B cell (primary cell): ENCODE measurements at regions not wholly inside any gene's neighbourhood (a gene's known extent, or its start where the extent isn't known, plus 50 kb on each side); places are given as distances from the start of the nearest gene placed in this dataset.

Experiments
- EZH2 ChIP-seq: IDR thresholded peaks from 2 replicates; pipeline ENCODE4 v1.6.1; 2012; ENCODE audit warnings: borderline replicate concordance, low read depth, mild to moderate bottlenecking, moderate library complexity, low read length; ENCODE audit not compliant: insufficient read depth, poor library complexity, severe bottlenecking
- TF ChIP-seq, protein P1 (sequence below): fragments of 200-600 bp; IDR thresholded peaks from one replicate; pipeline ENCODE4 v1.8.0; 2022; ENCODE audit warnings: antibody characterized with exemption, mild to moderate bottlenecking

DNA sequence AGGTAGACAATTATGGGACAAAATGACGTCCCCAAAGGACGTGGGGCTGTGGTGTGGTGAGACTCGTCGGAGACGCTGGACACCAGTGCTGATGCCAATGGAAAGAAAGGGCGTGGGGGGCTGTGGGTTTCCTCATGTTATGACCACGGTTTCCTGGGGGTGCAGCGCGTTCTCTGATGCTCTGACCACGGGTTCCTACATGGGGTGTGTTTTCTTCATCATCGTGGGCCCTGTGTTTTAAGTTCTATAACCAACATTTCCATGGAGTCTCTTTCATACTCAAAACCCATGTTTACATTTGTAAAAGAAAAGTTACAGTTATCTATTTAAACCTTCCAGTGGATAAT, 141.6 kb downstream of the RTP5 start:
- TF ChIP-seq, protein P1, sequence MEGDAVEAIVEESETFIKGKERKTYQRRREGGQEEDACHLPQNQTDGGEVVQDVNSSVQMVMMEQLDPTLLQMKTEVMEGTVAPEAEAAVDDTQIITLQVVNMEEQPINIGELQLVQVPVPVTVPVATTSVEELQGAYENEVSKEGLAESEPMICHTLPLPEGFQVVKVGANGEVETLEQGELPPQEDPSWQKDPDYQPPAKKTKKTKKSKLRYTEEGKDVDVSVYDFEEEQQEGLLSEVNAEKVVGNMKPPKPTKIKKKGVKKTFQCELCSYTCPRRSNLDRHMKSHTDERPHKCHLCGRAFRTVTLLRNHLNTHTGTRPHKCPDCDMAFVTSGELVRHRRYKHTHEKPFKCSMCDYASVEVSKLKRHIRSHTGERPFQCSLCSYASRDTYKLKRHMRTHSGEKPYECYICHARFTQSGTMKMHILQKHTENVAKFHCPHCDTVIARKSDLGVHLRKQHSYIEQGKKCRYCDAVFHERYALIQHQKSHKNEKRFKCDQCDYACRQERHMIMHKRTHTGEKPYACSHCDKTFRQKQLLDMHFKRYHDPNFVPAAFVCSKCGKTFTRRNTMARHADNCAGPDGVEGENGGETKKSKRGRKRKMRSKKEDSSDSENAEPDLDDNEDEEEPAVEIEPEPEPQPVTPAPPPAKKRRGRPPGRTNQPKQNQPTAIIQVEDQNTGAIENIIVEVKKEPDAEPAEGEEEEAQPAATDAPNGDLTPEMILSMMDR = no peak
- no peak for TF ChIP-seq EZH2
